GM19372 (cell line): ENCODE measurements at regions not wholly inside any gene's neighbourhood (a gene's known extent, or its start where the extent isn't known, plus 50 kb on each side); places are given as distances from the start of the nearest gene placed in this dataset.
"Not testable (repeated sequence)": the region's sequence is repeated elsewhere in the genome, so short reads cannot be mapped to it uniquely, and the experiment has no call there.

Experiments
- ATAC-seq: cut with Tn5 transposase; IDR thresholded peaks from one replicate; pipeline ENCODE4 v1.9.1; 2021; ENCODE audit warnings: mild to moderate bottlenecking, low read depth, moderate library complexity; ENCODE audit not compliant: unreplicated experiment

- ATAC-seq: no peak
Observed at GRCh38 chr14:101634202-101634849, 73.0 kb downstream of the DIO3 start.

- ATAC-seq: no peak
Observed at GRCh38 chr14:101634850-101635748, 73.8 kb downstream of the DIO3 start.

- ATAC-seq: no peak
Observed at GRCh38 chr14:101635749-101636560, 74.7 kb downstream of the DIO3 start.

GRCh38 chr14:101639241-101639833 lies 78.0 kb downstream of the DIO3 start:
- ATAC-seq: no peak

- ATAC-seq: no peak
Observed at GRCh38 chr14:101643651-101644050, 82.4 kb downstream of the DIO3 start.

GRCh38 chr14:101654051-101654450 lies 92.8 kb downstream of the DIO3 start:
- ATAC-seq: no peak

- ATAC-seq: no peak
Observed at GRCh38 chr14:101657372-101657771, 96.1 kb downstream of the DIO3 start.

- ATAC-seq: no peak
Observed at GRCh38 chr14:101665478-101666078, 95.9 kb upstream of the PPP2R5C start.

GRCh38 chr14:101666264-101666663 lies 95.2 kb upstream of the PPP2R5C start:
- no peak for ATAC-seq

- ATAC-seq: no peak
Observed at GRCh38 chr14:101669629-101670028, 91.9 kb upstream of the PPP2R5C start.

GRCh38 chr14:101673873-101674272 lies 87.6 kb upstream of the PPP2R5C start:
- no peak for ATAC-seq

GRCh38 chr14:101675835-101676234 lies 85.7 kb upstream of the PPP2R5C start:
- not testable (repeated sequence) for ATAC-seq

- ATAC-seq: not testable (repeated sequence)
Observed at GRCh38 chr14:101677912-101678327, 83.6 kb upstream of the PPP2R5C start.

- no peak for ATAC-seq
Observed at GRCh38 chr14:101681795-101682194, 79.7 kb upstream of the PPP2R5C start.

GRCh38 chr14:101683365-101683764 lies 78.1 kb upstream of the PPP2R5C start:
- ATAC-seq: no peak

GRCh38 chr14:101687756-101688546 lies 73.6 kb upstream of the PPP2R5C start:
- ATAC-seq: no peak

- no peak for ATAC-seq
Observed at GRCh38 chr14:101689039-101689501, 72.4 kb upstream of the PPP2R5C start.

- not testable (repeated sequence) for ATAC-seq
Observed at GRCh38 chr14:101689966-101690365, 71.5 kb upstream of the PPP2R5C start.

- no peak for ATAC-seq
Observed at GRCh38 chr14:101695659-101696058, 65.8 kb upstream of the PPP2R5C start.
